GM12892 (cell line): ENCODE measurements at regions not wholly inside any gene's neighbourhood (a gene's known extent, or its start where the extent isn't known, plus 50 kb on each side); places are given as distances from the start of the nearest gene placed in this dataset.

Experiments
- POLR2A ChIP-seq: IDR thresholded peaks from 2 replicates; pipeline ENCODE4 v1.6.1; 2011; ENCODE audit warnings: low read depth, low read length, control low read depth
- POLR2AphosphoS5 ChIP-seq: IDR thresholded peaks from 2 replicates; pipeline ENCODE4 v1.6.1; 2011; ENCODE audit warnings: low read depth, low read length, control low read depth
- TAF1 ChIP-seq: IDR thresholded peaks from 2 replicates; pipeline ENCODE4 v1.6.1; 2011; ENCODE audit warnings: low read depth, mild to moderate bottlenecking, control low read depth, low read length, borderline replicate concordance

DNA sequence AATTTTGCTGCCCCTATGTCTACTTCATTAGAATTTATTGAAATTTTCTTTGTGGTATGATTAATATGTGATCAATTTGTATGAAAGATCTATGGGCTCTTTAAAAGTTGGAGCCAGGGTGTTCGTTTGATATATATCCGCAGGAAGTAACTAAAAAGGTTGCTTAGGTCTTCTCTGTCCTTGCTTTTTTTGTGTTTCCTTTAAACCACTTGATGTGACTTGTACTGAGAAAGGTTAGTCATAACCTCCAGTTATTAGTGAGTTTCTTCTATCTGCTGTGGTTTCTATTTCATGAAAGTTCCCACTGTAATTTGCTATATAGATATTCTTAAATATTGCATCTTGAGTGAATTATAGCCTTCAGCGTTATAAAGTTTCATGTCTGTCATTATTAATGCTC, 585.3 kb upstream of the ARID1B start:
- no peak for TF ChIP-seq POLR2A
- no peak for TF ChIP-seq TAF1
- no peak for TF ChIP-seq POLR2AphosphoS5
